ENCODE measurements at regions not wholly inside any gene's neighbourhood (a gene's known extent, or its start where the extent isn't known, plus 50 kb on each side); places are given as distances from the start of the nearest gene placed in this dataset.

- DNase-seq = peak in 2 of 3 donors; percentile 23 to 27
- peak overlapping the region; percentile 21 for H3K4me2 ChIP-seq (replicated peaks; ENCODE audit: extremely low read depth, low read length, poor library complexity, severe bottlenecking)
- no peak overlapping the region for H3K27ac Mint-ChIP-seq
- H3K36me3 ChIP-seq (replicated peaks in 1 of 2; ENCODE audit: control insufficient read depth in 1 of 2, insufficient read depth in 2 of 2, low read length in 2 of 2) = no peaks in the 10 kb centered on the region
- H2AFZ ChIP-seq (ENCODE audit: insufficient read depth, low read depth, low read length, poor library complexity, severe bottlenecking) = peak overlapping the region; percentile 53
- 11% methylated on average over 10 of the region's 12 CpGs for WGBS (ENCODE audit: insufficient coverage)
- TF ChIP-seq CTCF (IDR thresholded peaks at IDR 0.05) = no peak
- no peak overlapping the region for H3K9ac ChIP-seq (ENCODE audit: insufficient read depth, low read length, poor library complexity, severe bottlenecking)
- H4K20me1 ChIP-seq (ENCODE audit: insufficient read depth, low read length) = no peaks in the 10 kb centered on the region
- intact Hi-C loops (cut with micrococcal nuclease) = no loop called here
- no peak overlapping the region for H3K4me3 ChIP-seq (replicated peaks in 1 of 3; ENCODE audit: low read depth in 2 of 3, low read length in 3 of 3)
- no peaks in the 10 kb centered on the region for H3K9me3 ChIP-seq (replicated peaks in 1 of 2; ENCODE audit: control insufficient read depth in 1 of 2, insufficient read depth in 1 of 2, low read length in 2 of 2)
- H3K27me3 Mint-ChIP-seq (ENCODE audit: low read depth in 3 of 3) = peaks cover 2 to 6% (median 3%) of the 10 kb centered on the region in 3 donors
- H3K4me3 Mint-ChIP-seq = peak overlapping the region; percentile 5 to 27
- H3K27ac ChIP-seq (ENCODE audit: low read depth in 1 of 2, low read length in 2 of 2) = no peak overlapping the region
- peaks cover 10% of the 10 kb centered on the region for H3K4me1 Mint-ChIP-seq
- no peaks in the 10 kb centered on the region for H3K27me3 ChIP-seq (ENCODE audit: control insufficient read depth in 2 of 2, insufficient read depth in 2 of 2, low read length in 2 of 2)
- no peaks in the 10 kb centered on the region for H3K36me3 Mint-ChIP-seq
- no peaks in the 10 kb centered on the region for H3K79me2 ChIP-seq (ENCODE audit: insufficient read depth, low read length)
- H3K9me3 Mint-ChIP-seq = no peaks in the 10 kb centered on the region
- peaks cover 5 to 7% of the 10 kb centered on the region in 2 donors for H3K4me1 ChIP-seq (ENCODE audit: control insufficient read depth in 1 of 2, insufficient read depth in 2 of 2, low read length in 2 of 2)
Observed at GRCh38 chr1:43058545-43059360, 100.1 kb upstream of the SLC2A1 start.

GRCh38 chr1:43058056-43058455, 99.4 kb upstream of the SLC2A1 start:
- Histone ChIP-seq H3K9me3 (replicated peaks in 1 of 2; ENCODE audit: control insufficient read depth in 1 of 2, insufficient read depth in 1 of 2, low read length in 2 of 2) (no peaks in the 10 kb centered on the region), H2AFZ (ENCODE audit: insufficient read depth, low read depth, low read length, poor library complexity, severe bottlenecking) (no peak overlapping the region), H3K79me2 (ENCODE audit: insufficient read depth, low read length) (no peaks in the 10 kb centered on the region), H3K27me3 (ENCODE audit: control insufficient read depth in 2 of 2, insufficient read depth in 2 of 2, low read length in 2 of 2) (no peaks in the 10 kb centered on the region), H3K4me1 (ENCODE audit: control insufficient read depth in 1 of 2, insufficient read depth in 2 of 2, low read length in 2 of 2) (peaks cover 5 to 7% of the 10 kb centered on the region in 2 donors), H4K20me1 (ENCODE audit: insufficient read depth, low read length) (no peaks in the 10 kb centered on the region), H3K36me3 (replicated peaks in 1 of 2; ENCODE audit: control insufficient read depth in 1 of 2, insufficient read depth in 2 of 2, low read length in 2 of 2) (no peaks in the 10 kb centered on the region), H3K4me3 (replicated peaks in 1 of 3; ENCODE audit: low read depth in 2 of 3, low read length in 3 of 3) (no peak overlapping the region), H3K4me2 (replicated peaks; ENCODE audit: extremely low read depth, low read length, poor library complexity, severe bottlenecking) (no peak overlapping the region), H3K27ac (ENCODE audit: low read depth in 1 of 2, low read length in 2 of 2) (no peak overlapping the region), H3K9ac (ENCODE audit: insufficient read depth, low read length, poor library complexity, severe bottlenecking) (no peak overlapping the region)
- Mint-ChIP-seq H3K4me3 (peak overlapping the region in 1 of 2 donors; percentile 27), H3K4me1 (peaks cover 10% of the 10 kb centered on the region), H3K36me3 (no peaks in the 10 kb centered on the region), H3K27me3 (ENCODE audit: low read depth in 3 of 3) (peaks cover 2 to 7% (median 3%) of the 10 kb centered on the region in 3 donors), H3K9me3 (no peaks in the 10 kb centered on the region), H3K27ac (no peak overlapping the region)
- 93% methylated on average over 7 of the region's 11 CpGs for WGBS (ENCODE audit: insufficient coverage)
- no peak for TF ChIP-seq CTCF (IDR thresholded peaks at IDR 0.05)
- intact Hi-C loops (cut with micrococcal nuclease) = no loop called here
- no peak for DNase-seq

All from CD14-positive monocyte (primary cell).